ENCODE measurements at regions not wholly inside any gene's neighbourhood (a gene's known extent, or its start where the extent isn't known, plus 50 kb on each side); places are given as distances from the start of the nearest gene placed in this dataset.

DNA sequence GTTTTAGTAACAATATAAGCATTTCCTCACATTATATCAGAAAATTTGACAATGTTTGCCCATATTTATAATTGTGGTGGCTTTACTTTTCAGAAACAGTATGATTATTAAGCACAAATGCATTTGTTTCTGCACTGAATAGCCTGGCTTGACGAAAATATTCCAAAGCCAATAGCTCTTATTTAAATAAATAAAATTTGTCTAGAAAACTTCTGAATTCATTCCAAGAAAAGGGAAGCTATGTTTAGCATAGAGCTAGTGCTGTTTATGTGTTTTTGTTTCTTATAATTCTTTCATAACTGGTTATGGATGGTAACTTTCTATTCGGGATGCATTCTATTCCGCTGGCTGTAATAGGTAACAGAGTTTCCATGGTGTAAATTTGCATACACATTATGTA, 268.6 kb downstream of the PTBP2 start:
- H3K27me3 ChIP-seq (ENCODE audit: control insufficient read depth, insufficient read depth, low read length), result no peaks in the 10 kb centered on the region
- no peak overlapping the region for H3K4me3 ChIP-seq (ENCODE audit: low read depth, low read length)
- no CpG with 5 or more reads among the region's 3 CpGs for WGBS (ENCODE audit: insufficient coverage)
- DNase-seq (ENCODE audit: low read depth in 4 of 6, low spot score in 6 of 6), result no peak
- no peaks in the 10 kb centered on the region for H3K9me3 ChIP-seq (ENCODE audit: control insufficient read depth, insufficient read depth, low read length)
- no peaks in the 10 kb centered on the region for H3K36me3 ChIP-seq (ENCODE audit: control insufficient read depth, insufficient read depth, low read length)
- H3K4me1 ChIP-seq (ENCODE audit: control insufficient read depth, insufficient read depth, low read length), result no peaks in the 10 kb centered on the region
- H3K27ac ChIP-seq (ENCODE audit: low read depth, low read length), result no peak overlapping the region

DNA sequence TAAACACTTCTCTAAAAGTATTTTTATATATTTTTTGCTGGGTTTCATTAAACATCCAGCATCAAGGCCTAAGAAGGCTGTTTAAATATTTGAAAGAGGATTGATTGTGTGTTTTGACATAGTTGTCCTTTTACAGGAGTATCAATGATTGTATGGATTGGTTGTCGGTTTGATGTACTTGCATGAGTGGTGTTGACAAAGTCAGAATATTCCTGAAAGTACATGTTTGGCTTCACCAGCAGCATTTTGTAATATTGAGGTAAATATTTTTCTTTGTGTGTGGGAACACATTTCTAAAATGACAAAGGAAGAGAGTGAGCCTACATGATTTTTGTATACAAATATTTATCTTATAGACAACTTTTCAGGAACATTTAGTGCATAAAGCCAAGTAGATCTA, 269.7 kb downstream of the PTBP2 start:
- no peaks in the 10 kb centered on the region for H3K9me3 ChIP-seq (ENCODE audit: control insufficient read depth, insufficient read depth, low read length)
- no peaks in the 10 kb centered on the region for H3K36me3 ChIP-seq (ENCODE audit: control insufficient read depth, insufficient read depth, low read length)
- DNase-seq (ENCODE audit: low read depth in 4 of 6, low spot score in 6 of 6), result no peak
- no peak overlapping the region for H3K27ac ChIP-seq (ENCODE audit: low read depth, low read length)
- 88% methylated on average over 1 of the region's 1 CpG for WGBS (ENCODE audit: insufficient coverage)
- H3K4me3 ChIP-seq (ENCODE audit: low read depth, low read length), result no peak overlapping the region
- no peaks in the 10 kb centered on the region for H3K27me3 ChIP-seq (ENCODE audit: control insufficient read depth, insufficient read depth, low read length)
- no peaks in the 10 kb centered on the region for H3K4me1 ChIP-seq (ENCODE audit: control insufficient read depth, insufficient read depth, low read length)

DNA sequence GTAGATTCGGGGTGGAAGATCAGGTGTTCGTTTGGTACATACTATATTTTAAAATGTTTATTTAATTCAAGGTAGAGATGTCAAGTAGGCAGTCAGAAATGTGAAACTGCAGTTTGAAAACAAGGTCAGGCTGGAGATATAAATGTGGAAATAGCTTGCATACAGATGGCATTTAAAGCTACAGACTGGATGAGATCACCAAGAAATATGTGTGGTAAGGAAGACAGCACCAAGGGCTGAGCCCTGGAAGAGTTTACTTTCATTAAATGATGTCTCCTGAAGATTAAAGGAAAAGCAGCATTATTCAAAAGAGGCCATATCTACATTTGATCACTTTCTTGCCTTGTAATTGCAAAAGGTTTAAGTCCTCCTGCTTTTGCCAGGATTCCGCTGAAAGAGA, 271.3 kb downstream of the PTBP2 start:
- WGBS (ENCODE audit: insufficient coverage), result 100% methylated on average over 1 of the region's 3 CpGs
- DNase-seq (ENCODE audit: low read depth in 4 of 6, low spot score in 6 of 6), result no peak
- Histone ChIP-seq H3K36me3 (ENCODE audit: control insufficient read depth, insufficient read depth, low read length) (no peaks in the 10 kb centered on the region), H3K27me3 (ENCODE audit: control insufficient read depth, insufficient read depth, low read length) (no peaks in the 10 kb centered on the region), H3K4me3 (ENCODE audit: low read depth, low read length) (no peak overlapping the region), H3K27ac (ENCODE audit: low read depth, low read length) (no peak overlapping the region), H3K4me1 (ENCODE audit: control insufficient read depth, insufficient read depth, low read length) (no peaks in the 10 kb centered on the region), H3K9me3 (ENCODE audit: control insufficient read depth, insufficient read depth, low read length) (no peaks in the 10 kb centered on the region)

DNA sequence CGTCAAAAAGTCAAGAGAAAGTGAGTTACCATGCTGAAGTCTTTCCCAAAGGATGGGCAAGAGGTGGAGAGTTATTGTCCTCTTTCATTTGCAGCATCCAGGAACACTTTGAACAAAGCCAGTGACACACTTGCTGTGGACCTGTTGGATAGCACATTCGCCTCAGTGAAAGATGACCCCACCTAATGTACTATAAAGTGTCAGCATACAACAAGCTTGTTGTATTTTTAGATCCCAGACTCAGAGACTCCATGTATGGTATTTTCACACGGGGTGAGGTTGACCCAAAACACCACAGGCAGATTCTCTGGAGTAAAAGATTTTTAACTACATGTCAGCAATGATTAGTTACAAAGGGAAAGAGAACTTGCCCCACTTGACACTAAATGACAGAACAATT, 273.8 kb downstream of the PTBP2 start:
- Histone ChIP-seq H3K27me3 (ENCODE audit: control insufficient read depth, insufficient read depth, low read length) (no peaks in the 10 kb centered on the region), H3K4me1 (ENCODE audit: control insufficient read depth, insufficient read depth, low read length) (no peaks in the 10 kb centered on the region)
- 100% methylated on average over 1 of the region's 3 CpGs for WGBS (ENCODE audit: insufficient coverage)

DNA sequence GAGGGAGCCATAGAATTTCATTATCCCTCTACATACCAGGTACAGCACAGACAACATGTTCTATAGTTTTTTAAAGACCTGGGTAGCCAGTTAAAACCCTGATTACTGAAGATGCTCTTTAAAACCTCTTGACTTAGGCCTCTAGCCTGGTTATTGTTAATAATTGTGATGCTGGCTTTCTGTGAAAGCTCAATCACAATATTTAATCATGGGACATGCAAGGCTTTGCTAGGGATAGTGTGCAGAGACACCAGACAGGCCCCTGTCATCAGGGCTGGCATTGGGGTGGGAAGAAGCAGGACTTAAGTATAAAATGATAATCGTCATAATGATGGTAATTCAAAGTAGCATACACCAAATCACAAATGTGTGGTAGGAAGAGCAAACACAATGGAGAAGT, 274.4 kb downstream of the PTBP2 start:
- Histone ChIP-seq H3K9me3 (ENCODE audit: control insufficient read depth, insufficient read depth, low read length) (no peaks in the 10 kb centered on the region), H3K36me3 (ENCODE audit: control insufficient read depth, insufficient read depth, low read length) (no peaks in the 10 kb centered on the region), H3K27me3 (ENCODE audit: control insufficient read depth, insufficient read depth, low read length) (no peaks in the 10 kb centered on the region), H3K27ac (ENCODE audit: low read depth, low read length) (no peak overlapping the region), H3K4me1 (ENCODE audit: control insufficient read depth, insufficient read depth, low read length) (no peaks in the 10 kb centered on the region), H3K4me3 (ENCODE audit: low read depth, low read length) (no peak overlapping the region)
- no peak for DNase-seq (ENCODE audit: low read depth in 4 of 6, low spot score in 6 of 6)
- WGBS (ENCODE audit: insufficient coverage), result no CpG with 5 or more reads among the region's 1 CpG

More for the DNA sequence above, 273.8 kb downstream of the PTBP2 start:
- no peak overlapping the region for H3K4me3 ChIP-seq (ENCODE audit: low read depth, low read length)
- H3K36me3 ChIP-seq (ENCODE audit: control insufficient read depth, insufficient read depth, low read length), result no peaks in the 10 kb centered on the region
- no peak overlapping the region for H3K27ac ChIP-seq (ENCODE audit: low read depth, low read length)
- no peaks in the 10 kb centered on the region for H3K9me3 ChIP-seq (ENCODE audit: control insufficient read depth, insufficient read depth, low read length)
- no peak for DNase-seq (ENCODE audit: low read depth in 4 of 6, low spot score in 6 of 6)

DNA sequence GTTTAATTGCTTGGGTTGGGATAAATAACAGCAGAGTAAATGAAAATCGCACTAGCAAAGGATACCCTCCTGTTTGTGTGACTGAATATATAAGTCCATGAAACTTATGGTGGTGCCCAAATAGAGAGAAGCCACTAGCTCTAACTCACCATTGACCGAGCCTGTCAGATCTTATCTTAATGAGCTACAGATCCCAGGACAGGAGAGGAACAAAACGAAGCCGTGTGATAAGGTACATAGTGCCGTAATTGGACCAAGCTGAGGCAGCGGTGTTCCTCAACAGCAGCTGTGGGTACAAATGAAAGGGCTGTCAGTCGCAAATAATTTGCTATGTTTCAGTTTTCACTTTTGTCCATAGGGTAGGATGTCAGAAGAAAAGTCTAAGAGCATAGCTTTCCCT, 276.1 kb downstream of the PTBP2 start:
- H3K4me1 ChIP-seq (ENCODE audit: control insufficient read depth, insufficient read depth, low read length), result no peaks in the 10 kb centered on the region
- H3K36me3 ChIP-seq (ENCODE audit: control insufficient read depth, insufficient read depth, low read length), result no peaks in the 10 kb centered on the region
- no peak overlapping the region for H3K27ac ChIP-seq (ENCODE audit: low read depth, low read length)
- H3K4me3 ChIP-seq (ENCODE audit: low read depth, low read length), result no peak overlapping the region
- no peaks in the 10 kb centered on the region for H3K9me3 ChIP-seq (ENCODE audit: control insufficient read depth, insufficient read depth, low read length)
- DNase-seq (ENCODE audit: low read depth in 4 of 6, low spot score in 6 of 6), result no peak
- H3K27me3 ChIP-seq (ENCODE audit: control insufficient read depth, insufficient read depth, low read length), result no peaks in the 10 kb centered on the region
- WGBS (ENCODE audit: insufficient coverage), result 69% methylated on average over 5 of the region's 7 CpGs

DNA sequence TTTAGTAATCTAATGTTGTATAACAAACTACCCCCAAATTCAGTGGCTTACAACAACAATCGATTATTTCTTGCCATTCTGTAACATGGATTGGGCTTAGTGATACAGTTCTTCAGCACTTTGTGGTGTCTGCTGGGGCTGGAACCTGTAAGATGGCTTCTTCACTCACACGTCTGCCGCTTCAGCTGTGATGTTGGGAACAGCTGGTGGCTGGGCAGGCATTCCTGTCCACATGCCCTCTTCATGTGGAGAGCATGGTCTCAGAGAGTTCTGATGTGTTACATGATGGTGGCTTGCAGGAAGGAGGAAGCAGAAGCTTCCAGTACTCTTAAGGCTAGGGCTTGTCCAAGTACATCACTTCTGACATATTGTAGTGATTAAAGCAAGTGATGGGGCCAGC, 276.9 kb downstream of the PTBP2 start:
- Histone ChIP-seq H3K36me3 (ENCODE audit: control insufficient read depth, insufficient read depth, low read length) (no peaks in the 10 kb centered on the region), H3K9me3 (ENCODE audit: control insufficient read depth, insufficient read depth, low read length) (no peaks in the 10 kb centered on the region), H3K27ac (ENCODE audit: low read depth, low read length) (no peak overlapping the region), H3K27me3 (ENCODE audit: control insufficient read depth, insufficient read depth, low read length) (no peaks in the 10 kb centered on the region), H3K4me3 (ENCODE audit: low read depth, low read length) (no peak overlapping the region), H3K4me1 (ENCODE audit: control insufficient read depth, insufficient read depth, low read length) (no peaks in the 10 kb centered on the region)
- WGBS (ENCODE audit: insufficient coverage), result 92% methylated on average over 2 of the region's 3 CpGs
- DNase-seq (ENCODE audit: low read depth in 4 of 6, low spot score in 6 of 6), result no peak

DNA sequence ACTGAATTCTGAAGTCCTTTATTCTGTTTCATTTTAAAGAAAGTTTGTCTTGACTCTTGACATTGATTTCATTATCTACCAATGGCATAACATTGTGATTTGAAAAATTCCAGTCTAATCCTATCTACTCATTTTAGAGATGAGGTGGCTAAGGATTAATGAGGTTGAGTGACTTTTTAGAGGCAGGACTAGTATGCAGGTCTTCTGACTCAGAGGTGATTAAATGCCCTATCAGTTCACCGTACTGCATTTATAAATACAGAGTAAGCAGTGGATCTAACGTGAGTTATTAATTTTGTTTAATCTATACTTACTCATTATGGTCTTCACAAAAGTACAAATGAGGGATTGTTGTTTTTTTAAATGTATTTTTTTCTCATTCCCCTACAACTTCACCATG, 277.6 kb downstream of the PTBP2 start:
- DNase-seq (ENCODE audit: low read depth in 4 of 6, low spot score in 6 of 6), result no peak
- no CpG with 5 or more reads among the region's 2 CpGs for WGBS (ENCODE audit: insufficient coverage)
- H3K9me3 ChIP-seq (ENCODE audit: control insufficient read depth, insufficient read depth, low read length), result no peaks in the 10 kb centered on the region

DNA sequence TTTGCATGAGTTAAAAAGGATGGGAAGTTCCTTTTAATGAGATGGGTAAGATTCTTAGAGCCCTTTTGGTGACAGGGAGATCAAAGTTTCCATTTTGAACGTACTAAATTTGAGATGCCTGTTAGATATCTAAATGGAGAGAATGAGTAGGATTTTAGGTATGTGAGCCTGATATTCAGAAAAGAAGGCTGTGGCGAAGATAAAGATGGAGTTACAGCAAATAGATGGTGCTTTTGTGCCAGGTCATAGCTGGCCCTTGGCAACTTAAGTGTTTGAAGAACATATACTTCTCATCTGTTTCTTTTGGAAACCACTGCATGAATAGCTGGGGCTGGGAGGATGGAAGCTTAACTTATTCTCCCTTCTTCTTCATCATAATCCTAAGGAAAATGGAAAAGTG, 282.5 kb downstream of the PTBP2 start:
- no peaks in the 10 kb centered on the region for H3K4me1 ChIP-seq (ENCODE audit: control insufficient read depth, insufficient read depth, low read length)
- no peaks in the 10 kb centered on the region for H3K27me3 ChIP-seq (ENCODE audit: control insufficient read depth, insufficient read depth, low read length)
- DNase-seq (ENCODE audit: low read depth in 4 of 6, low spot score in 6 of 6), result no peak
- H3K36me3 ChIP-seq (ENCODE audit: control insufficient read depth, insufficient read depth, low read length), result no peaks in the 10 kb centered on the region
- H3K4me3 ChIP-seq (ENCODE audit: low read depth, low read length), result no peak overlapping the region
- no peak overlapping the region for H3K27ac ChIP-seq (ENCODE audit: low read depth, low read length)
- 85% methylated on average over 1 of the region's 2 CpGs for WGBS (ENCODE audit: insufficient coverage)
- no peaks in the 10 kb centered on the region for H3K9me3 ChIP-seq (ENCODE audit: control insufficient read depth, insufficient read depth, low read length)

More for the DNA sequence above, 277.6 kb downstream of the PTBP2 start:
- no peak overlapping the region for H3K4me3 ChIP-seq (ENCODE audit: low read depth, low read length)
- no peaks in the 10 kb centered on the region for H3K27me3 ChIP-seq (ENCODE audit: control insufficient read depth, insufficient read depth, low read length)
- H3K27ac ChIP-seq (ENCODE audit: low read depth, low read length), result no peak overlapping the region
- no peaks in the 10 kb centered on the region for H3K36me3 ChIP-seq (ENCODE audit: control insufficient read depth, insufficient read depth, low read length)
- H3K4me1 ChIP-seq (ENCODE audit: control insufficient read depth, insufficient read depth, low read length), result no peaks in the 10 kb centered on the region

DNA sequence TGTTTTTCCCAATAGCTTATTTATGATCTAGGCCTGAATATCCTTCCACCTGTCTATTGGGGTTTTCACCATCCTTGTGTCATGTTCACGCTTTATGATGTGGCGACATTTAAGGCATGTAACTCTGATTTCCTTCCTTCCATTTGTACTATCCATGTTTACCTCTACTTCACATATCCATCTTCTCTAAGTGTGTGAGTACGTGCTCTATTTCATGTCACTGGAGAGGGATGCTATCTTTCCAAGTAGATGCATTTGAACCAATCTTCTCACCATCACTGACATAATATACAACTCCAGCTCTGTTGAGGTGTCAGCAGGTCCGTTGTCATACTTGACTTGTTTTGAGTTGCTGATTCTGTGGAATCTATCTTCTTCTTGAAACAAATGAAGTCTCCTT, 283.2 kb downstream of the PTBP2 start:
- DNase-seq (ENCODE audit: low read depth in 4 of 6, low spot score in 6 of 6), result no peak
- H3K4me3 ChIP-seq (ENCODE audit: low read depth, low read length), result no peak overlapping the region
- no peaks in the 10 kb centered on the region for H3K27me3 ChIP-seq (ENCODE audit: control insufficient read depth, insufficient read depth, low read length)
- no peaks in the 10 kb centered on the region for H3K9me3 ChIP-seq (ENCODE audit: control insufficient read depth, insufficient read depth, low read length)
- no peaks in the 10 kb centered on the region for H3K4me1 ChIP-seq (ENCODE audit: control insufficient read depth, insufficient read depth, low read length)
- no CpG with 5 or more reads among the region's 4 CpGs for WGBS (ENCODE audit: insufficient coverage)
- no peaks in the 10 kb centered on the region for H3K36me3 ChIP-seq (ENCODE audit: control insufficient read depth, insufficient read depth, low read length)
- no peak overlapping the region for H3K27ac ChIP-seq (ENCODE audit: low read depth, low read length)
